Keratinocyte (primary cell): ENCODE measurements at regions not wholly inside any gene's neighbourhood (a gene's known extent, or its start where the extent isn't known, plus 50 kb on each side); places are given as distances from the start of the nearest gene placed in this dataset.

Experiments
- DNase-seq: peaks from one replicate; pipeline ENCODE4 v3.0.0-alpha.2; 2011; ENCODE audit warnings: low read depth, missing footprints, low spot score
- FAIRE-seq: peaks from 2 replicates; lab custom pipeline; 2011; peaks lifted over from hg19 to GRCh38; lab: Jason Lieb, UNC
- H2AFZ ChIP-seq: 2 replicates; pipeline ENCODE4 v1.6.0; 2012; ENCODE audit warnings: low read length, control low read depth, inconsistent platforms; ENCODE audit not compliant: control insufficient read depth
- H3K27ac ChIP-seq: 2 replicates; pipeline ENCODE4 v1.5.1; 2011; ENCODE audit warnings: low read length; ENCODE audit not compliant: control insufficient read depth, insufficient read depth
- H3K27me3 ChIP-seq: 3 replicates; pipeline ENCODE4 v1.6.0; 2011; ENCODE audit warnings: low read length; ENCODE audit not compliant: control insufficient read depth, insufficient read depth; ENCODE audit errors: extremely low read depth
- H3K36me3 ChIP-seq, 2 experiments: 2 replicates in 1 of 2; 3 replicates in 1 of 2; pipeline ENCODE4 v1.5.1; 2011; ENCODE audit warnings: low read length in 2 of 2, mild to moderate bottlenecking in 1 of 2; ENCODE audit not compliant: control insufficient read depth in 2 of 2, insufficient read depth in 2 of 2; ENCODE audit errors: extremely low read depth in 1 of 2
- H3K4me1 ChIP-seq: 3 replicates; pipeline ENCODE4 v1.5.1; 2011; ENCODE audit warnings: low read length; ENCODE audit not compliant: control insufficient read depth, insufficient read depth; ENCODE audit errors: extremely low read depth
- H3K4me2 ChIP-seq: 3 replicates; pipeline ENCODE4 v1.6.0; 2011; ENCODE audit warnings: low read depth, low read length; ENCODE audit not compliant: control insufficient read depth, insufficient read depth; ENCODE audit errors: extremely low read depth
- H3K4me3 ChIP-seq, 3 experiments: fragments of 200-600 bp in 1 of 3; sonication (generic) in 1 of 3; 2 replicates in 2 of 3; 3 replicates in 1 of 3; pipeline ENCODE4 v1.5.1; 2011 to 2016; ENCODE audit warnings: low read length in 3 of 3, mild to moderate bottlenecking in 3 of 3, control low read depth in 2 of 3, inconsistent platforms in 1 of 3, low read depth in 1 of 3, mixed read lengths in 1 of 3, mixed run types in 1 of 3, moderate library complexity in 1 of 3; ENCODE audit not compliant: control insufficient read depth in 2 of 3, insufficient read depth in 2 of 3; ENCODE audit errors: extremely low read depth in 1 of 3
- H3K79me2 ChIP-seq: 2 replicates; pipeline ENCODE4 v1.6.0; 2012; ENCODE audit warnings: low read length; ENCODE audit not compliant: control insufficient read depth, insufficient read depth
- H3K9ac ChIP-seq: 3 replicates; pipeline ENCODE4 v1.6.0; 2011; ENCODE audit warnings: low read length; ENCODE audit not compliant: control insufficient read depth, insufficient read depth; ENCODE audit errors: extremely low read depth
- H3K9me1 ChIP-seq: 3 replicates; pipeline ENCODE4 v1.6.0; 2011; ENCODE audit warnings: low read length; ENCODE audit not compliant: control insufficient read depth, insufficient read depth; ENCODE audit errors: extremely low read depth
- H3K9me3 ChIP-seq: 2 replicates; pipeline ENCODE4 v1.5.1; 2012; ENCODE audit warnings: low read depth, low read length; ENCODE audit not compliant: control insufficient read depth
- H4K20me1 ChIP-seq: 3 replicates; pipeline ENCODE4 v1.6.0; 2011; ENCODE audit warnings: low read length; ENCODE audit not compliant: control insufficient read depth, insufficient read depth; ENCODE audit errors: extremely low read depth
- CTCF ChIP-seq, 3 experiments: IDR thresholded peaks in 1 of 3; conservative IDR thresholded peaks in 1 of 3; optimal IDR thresholded peaks in 1 of 3; 2 replicates in 2 of 3; 3 replicates in 1 of 3; pipeline versions ENCODE3 to v1.5.1; 2011; ENCODE audit warnings: low read length in 3 of 3, mild to moderate bottlenecking in 3 of 3, moderate library complexity in 2 of 3, control low read depth in 1 of 3, inconsistent platforms in 1 of 3; ENCODE audit not compliant: insufficient read depth in 2 of 3; ENCODE audit errors: extremely low read depth in 1 of 3
- EZH2 ChIP-seq: IDR thresholded peaks from one replicate; pipeline ENCODE4 v1.6.1; 2012; ENCODE audit warnings: inconsistent platforms, mild to moderate bottlenecking, low read length, moderate library complexity
- dilution Hi-C: fragments of 300-500 bp; cut with MboI; formaldehyde crosslinking; loops from one replicate; pipeline ENCODE4 v1.7.0; 2020; ENCODE audit warnings: low sequenced_read_pairs; ENCODE audit not compliant: extremely low pct_ligation_motif_present

GRCh38 chr9:10873999-10874398 lies 261.2 kb upstream of the PTPRD start:
- H3K79me2 ChIP-seq = no peaks in the 10 kb centered on the region
- H3K36me3 ChIP-seq = no peaks in the 10 kb centered on the region
- no peak overlapping the region for H3K4me2 ChIP-seq
- dilution Hi-C loops = no loop called here
- H4K20me1 ChIP-seq = no peaks in the 10 kb centered on the region
- H3K9me1 ChIP-seq = no peaks in the 10 kb centered on the region
- TF ChIP-seq CTCF (optimal IDR thresholded peaks at IDR 0.05 in 1 of 3, IDR thresholded peaks at IDR 0.05 in 1 of 3, conservative IDR thresholded peaks at IDR 0.05 in 1 of 3; ENCODE audit: extremely low read depth in 1 of 3, insufficient read depth in 2 of 3, low read length in 3 of 3) (no peak), EZH2 (no peak)
- FAIRE-seq (no peak), DNase-seq (no peak)
- H3K27me3 ChIP-seq = no peaks in the 10 kb centered on the region
- H3K4me3 ChIP-seq = no peak overlapping the region
- H3K9me3 ChIP-seq = no peaks in the 10 kb centered on the region
- H3K9ac ChIP-seq = no peak overlapping the region
- H3K4me1 ChIP-seq = no peaks in the 10 kb centered on the region
- no peak overlapping the region for H3K27ac ChIP-seq
- no peak overlapping the region for H2AFZ ChIP-seq

DNA sequence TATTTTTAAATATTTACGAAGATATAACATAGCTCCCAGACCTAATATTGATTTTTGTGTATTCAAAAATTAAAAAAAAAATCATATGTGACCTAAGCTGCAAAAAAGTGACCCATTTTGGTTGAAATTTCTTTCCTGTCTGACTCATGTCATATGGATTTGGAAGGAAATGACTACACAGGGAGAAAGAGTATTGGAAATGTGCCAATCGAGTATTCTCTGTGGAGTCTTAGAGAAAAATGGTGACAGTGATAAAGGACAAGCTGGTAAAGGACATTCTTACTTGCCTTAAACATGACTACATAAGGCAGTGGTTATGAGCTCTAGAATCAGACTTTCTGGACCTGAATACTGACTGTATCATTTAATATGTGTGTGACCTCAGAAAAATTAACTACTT lies 262.9 kb upstream of the PTPRD start:
- Histone ChIP-seq H3K27me3 (no peaks in the 10 kb centered on the region), H3K4me2 (no peak overlapping the region), H3K9me3 (no peaks in the 10 kb centered on the region), H3K79me2 (no peaks in the 10 kb centered on the region), H3K4me1 (no peaks in the 10 kb centered on the region), H3K27ac (no peak overlapping the region), H3K36me3 (no peaks in the 10 kb centered on the region), H3K4me3 (no peak overlapping the region), H3K9ac (no peak overlapping the region), H3K9me1 (no peaks in the 10 kb centered on the region), H4K20me1 (no peaks in the 10 kb centered on the region), H2AFZ (no peak overlapping the region)
- dilution Hi-C loops = no loop called here
- FAIRE-seq (no peak), DNase-seq (no peak)
- TF ChIP-seq EZH2 (no peak), CTCF (optimal IDR thresholded peaks at IDR 0.05 in 1 of 3, IDR thresholded peaks at IDR 0.05 in 1 of 3, conservative IDR thresholded peaks at IDR 0.05 in 1 of 3; ENCODE audit: extremely low read depth in 1 of 3, insufficient read depth in 2 of 3, low read length in 3 of 3) (no peak)
